DMS53 treated with DMSO at 0.1 percent for 48 hours (cell line): ENCODE measurements at regions not wholly inside any gene's neighbourhood (a gene's known extent, or its start where the extent isn't known, plus 50 kb on each side); places are given as distances from the start of the nearest gene placed in this dataset.

Experiments
- DNase-seq: peaks from one replicate; lab custom pipeline; 2025; ENCODE audit not compliant: unreplicated experiment; lab: John Stamatoyannopoulos, UW

DNA sequence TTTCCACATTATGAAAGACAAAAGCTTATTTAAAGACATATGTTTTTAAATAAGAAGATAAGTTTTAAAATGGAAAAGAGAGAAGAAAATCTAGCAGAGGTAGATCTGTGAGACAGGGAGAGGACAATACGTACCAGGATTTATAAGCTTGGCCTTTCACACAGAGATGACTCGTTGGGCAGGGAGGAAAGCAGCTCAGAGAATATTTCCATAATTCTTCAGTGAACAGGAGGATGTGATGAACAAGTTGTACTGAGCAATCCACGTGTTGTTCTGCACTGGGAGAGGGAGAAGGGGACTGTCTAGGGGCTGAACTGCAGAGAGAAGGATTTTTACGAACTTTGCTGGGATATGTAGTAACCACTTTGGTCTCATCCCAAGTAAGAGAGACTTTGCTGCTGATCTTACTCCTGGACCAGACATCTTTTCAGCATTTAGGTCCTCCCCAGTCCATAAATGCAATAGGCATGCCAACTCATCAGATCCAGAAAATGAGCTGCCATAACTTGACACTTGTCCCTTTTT lies 162.5 kb upstream of the SETBP1 start:
- no peak for DNase-seq

DNA sequence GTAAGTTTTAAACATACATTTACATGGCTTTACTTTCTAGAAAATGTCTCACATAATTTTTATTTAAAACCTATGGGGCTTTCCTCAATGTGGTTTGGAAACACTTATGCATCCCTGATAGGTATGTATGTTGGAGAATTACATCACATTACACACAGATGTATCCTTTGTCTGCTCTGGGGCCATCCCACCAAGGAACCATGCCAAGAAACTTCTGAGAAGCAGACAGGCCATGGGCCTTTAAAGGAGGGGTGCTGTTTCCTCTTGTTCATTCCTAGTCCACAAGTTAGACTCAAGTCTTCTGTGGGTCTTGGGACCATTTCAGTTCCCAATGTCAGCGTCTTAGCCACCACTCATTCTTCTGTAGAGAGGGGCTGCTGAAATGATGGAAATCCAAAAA lies 162.0 kb upstream of the SETBP1 start:
- no peak for DNase-seq

- no peak for DNase-seq
These were observed 159.6 kb upstream of the SETBP1 start for GRCh38 chr18:44520981-44521667.

DNA sequence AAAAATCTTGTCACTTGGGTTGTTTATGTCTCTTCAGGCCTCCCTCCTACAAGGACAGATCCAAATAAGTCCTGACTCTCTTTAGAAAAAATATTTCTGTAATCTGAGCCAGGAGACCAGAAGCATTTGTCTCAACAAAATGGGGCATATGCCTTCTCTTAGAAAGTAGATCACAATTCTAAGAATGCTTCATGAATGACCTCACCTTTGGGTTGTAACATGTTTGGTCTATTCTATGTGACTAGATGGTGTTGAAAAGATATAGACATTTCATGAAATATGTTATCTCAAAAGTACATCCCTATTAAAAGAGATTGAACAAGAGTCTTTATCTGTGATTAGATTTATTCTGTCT lies 159.0 kb upstream of the SETBP1 start:
- DNase-seq, result no peak

DNA sequence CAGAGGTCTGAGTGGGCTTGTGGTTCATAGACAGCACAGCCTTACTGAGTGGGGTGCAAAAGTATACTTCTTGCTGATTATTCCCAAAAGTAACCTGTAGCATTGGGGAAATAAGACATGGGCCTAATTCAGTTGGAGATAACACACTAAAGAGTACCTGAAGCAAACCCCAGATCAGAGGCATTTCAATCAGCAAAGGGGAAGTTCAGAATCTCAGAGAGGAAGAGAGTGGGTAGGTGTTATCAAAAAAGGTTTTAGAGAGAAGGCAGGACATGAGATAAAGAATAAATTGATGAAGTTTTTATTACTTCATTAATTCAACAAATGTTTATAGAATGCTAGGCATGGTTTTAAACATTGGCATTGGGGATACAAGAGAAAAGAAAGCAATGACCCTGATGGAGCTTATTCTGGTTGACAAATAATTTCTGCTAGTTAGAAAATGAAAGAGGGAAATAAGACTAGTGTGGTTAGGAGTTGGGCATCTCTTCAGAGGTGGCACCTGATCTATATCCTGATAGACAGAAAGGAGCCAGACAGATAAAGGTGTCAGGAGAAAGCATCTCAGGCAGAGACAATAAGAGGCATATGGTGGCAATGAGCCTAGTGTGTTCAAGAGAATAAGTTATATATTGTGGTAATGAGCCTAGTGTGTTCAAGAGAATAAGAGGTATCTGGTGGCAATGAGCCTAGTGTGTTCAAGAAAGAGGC lies 153.8 kb upstream of the SETBP1 start:
- no peak for DNase-seq

DNA sequence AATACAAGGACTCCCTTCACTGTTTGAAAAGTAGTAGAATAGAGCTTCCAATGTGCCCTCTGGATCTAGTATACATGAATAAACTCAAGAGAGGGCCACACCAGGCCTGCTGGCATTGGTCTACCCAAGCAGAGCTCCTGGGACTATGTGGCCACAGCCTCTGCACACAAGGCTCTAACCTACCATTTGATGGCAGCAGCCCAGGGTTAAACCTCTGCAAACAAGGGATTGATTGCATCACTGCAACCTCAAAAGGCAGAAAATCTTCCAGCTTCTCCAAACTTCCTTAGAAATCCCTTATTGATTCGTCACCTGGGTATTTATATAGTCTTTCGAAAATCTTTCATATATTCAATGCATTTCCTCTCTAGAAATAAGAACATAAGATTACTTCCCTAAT lies 147.6 kb upstream of the SETBP1 start:
- DNase-seq, result no peak

- DNase-seq, result no peak
These were observed 144.6 kb upstream of the SETBP1 start for GRCh38 chr18:44536046-44536445.

- DNase-seq, result peak; percentile 79
These were observed 144.1 kb upstream of the SETBP1 start for GRCh38 chr18:44536619-44537018.

DNA sequence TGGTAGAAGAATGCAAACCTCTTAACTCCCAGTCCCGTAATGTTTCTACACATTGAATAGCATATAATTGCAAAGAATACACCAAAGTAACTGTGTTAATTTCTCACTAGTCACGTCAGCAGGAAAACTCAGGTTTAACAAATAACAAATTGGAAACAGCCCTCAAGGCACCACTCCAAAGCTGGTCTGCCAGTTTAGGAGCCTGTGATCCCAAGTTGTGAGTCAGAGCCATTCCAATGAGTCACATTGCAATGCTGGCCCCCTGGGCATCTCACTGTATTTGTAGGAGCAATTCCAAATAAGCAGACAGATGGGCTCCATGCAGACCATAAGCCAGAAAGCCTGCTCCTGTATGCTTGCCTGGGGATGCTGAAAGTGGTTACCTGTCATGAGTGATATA lies 143.2 kb upstream of the SETBP1 start:
- DNase-seq, result no peak

GRCh38 chr18:44539926-44540325 lies 140.8 kb upstream of the SETBP1 start:
- no peak for DNase-seq

GRCh38 chr18:44541159-44541558 lies 139.5 kb upstream of the SETBP1 start:
- no peak for DNase-seq

- peak; percentile 26 for DNase-seq
These were observed 138.9 kb upstream of the SETBP1 start for GRCh38 chr18:44541781-44542180.

- no peak for DNase-seq
These were observed 137.3 kb upstream of the SETBP1 start for GRCh38 chr18:44543387-44543786.

- DNase-seq, result no peak
These were observed 135.2 kb upstream of the SETBP1 start for GRCh38 chr18:44545359-44545985.

GRCh38 chr18:44546954-44547353 lies 133.7 kb upstream of the SETBP1 start:
- DNase-seq, result no peak

- DNase-seq, result no peak
These were observed 132.1 kb upstream of the SETBP1 start for GRCh38 chr18:44548291-44549221.

GRCh38 chr18:44552706-44553105 lies 128.0 kb upstream of the SETBP1 start:
- DNase-seq, result no peak

GRCh38 chr18:44556296-44556695 lies 124.4 kb upstream of the SETBP1 start:
- no peak for DNase-seq

- DNase-seq, result no peak
These were observed 123.0 kb upstream of the SETBP1 start for GRCh38 chr18:44557616-44558151.

DNA sequence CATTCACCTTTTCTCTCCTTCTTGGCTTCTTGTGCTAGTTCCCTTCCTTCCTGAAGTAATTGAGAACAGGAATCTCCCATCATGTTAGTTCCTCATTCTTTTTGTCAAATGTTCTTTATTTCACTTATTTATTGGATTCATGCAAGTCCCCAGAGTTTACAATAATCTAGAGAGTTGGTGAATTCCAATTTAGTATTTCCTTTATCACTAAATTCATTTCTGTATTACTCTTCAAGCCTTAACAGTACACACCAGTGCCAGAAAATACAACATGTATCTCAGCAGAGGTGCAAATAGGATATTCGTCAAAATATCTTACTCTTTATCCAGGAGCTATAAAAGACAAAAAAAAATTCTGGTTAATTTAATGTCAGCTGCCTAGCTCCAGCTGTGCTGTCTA lies 121.9 kb upstream of the SETBP1 start:
- no peak for DNase-seq

GRCh38 chr18:44562986-44563385 lies 117.7 kb upstream of the SETBP1 start:
- no peak for DNase-seq
